Mesenchymal stem cell (in vitro differentiated cells and primary cell): ENCODE measurements at regions not wholly inside any gene's neighbourhood (a gene's known extent, or its start where the extent isn't known, plus 50 kb on each side); places are given as distances from the start of the nearest gene placed in this dataset.

Experiments
- DNase-seq: peaks from one replicate; pipeline ENCODE4 v3.0.0-alpha.2; 2013
- H2AFZ ChIP-seq: one replicate; pipeline ENCODE4 v1.6.1; 2013; ENCODE audit warnings: low read depth, mild to moderate bottlenecking, control low read depth, inconsistent platforms, low read length, moderate library complexity
- H2AK5ac ChIP-seq: 2 replicates; pipeline ENCODE4 v1.6.1; 2013; ENCODE audit warnings: low read length, moderate library complexity, mild to moderate bottlenecking, inconsistent platforms; ENCODE audit not compliant: severe bottlenecking
- H2BK120ac ChIP-seq: one replicate; pipeline ENCODE4 v1.6.1; 2013; ENCODE audit warnings: low read depth, mild to moderate bottlenecking, inconsistent platforms, low read length, moderate library complexity
- H2BK12ac ChIP-seq, 2 experiments: one replicate each; pipeline ENCODE4 v1.6.1; 2013; ENCODE audit warnings: inconsistent platforms in 2 of 2, low read length in 2 of 2, mild to moderate bottlenecking in 2 of 2, moderate library complexity in 2 of 2, control low read depth in 1 of 2
- H2BK15ac ChIP-seq: one replicate; pipeline ENCODE4 v1.6.1; 2013; ENCODE audit warnings: mild to moderate bottlenecking, low read depth, inconsistent platforms; ENCODE audit not compliant: poor library complexity, severe bottlenecking
- H2BK5ac ChIP-seq: 2 replicates; pipeline ENCODE4 v1.6.1; 2013; ENCODE audit warnings: low read depth, mild to moderate bottlenecking, low read length, control low read depth, inconsistent platforms; ENCODE audit not compliant: poor library complexity, severe bottlenecking
- H3K14ac ChIP-seq, 2 experiments: one replicate each; pipeline ENCODE4 v1.6.1; 2013; ENCODE audit warnings: inconsistent platforms in 2 of 2, low read length in 2 of 2, control low read depth in 1 of 2, mild to moderate bottlenecking in 1 of 2, moderate library complexity in 1 of 2
- H3K18ac ChIP-seq, 2 experiments: one replicate each; pipeline ENCODE4 v1.6.1; 2013; ENCODE audit warnings: inconsistent platforms in 2 of 2, low read length in 2 of 2, control low read depth in 1 of 2, low read depth in 1 of 2, mild to moderate bottlenecking in 1 of 2
- H3K23ac ChIP-seq, 2 experiments: one replicate each; pipeline ENCODE4 v1.6.1; 2013; ENCODE audit warnings: inconsistent platforms in 2 of 2, low read length in 2 of 2, mild to moderate bottlenecking in 2 of 2, moderate library complexity in 2 of 2, control low read depth in 1 of 2
- H3K27ac ChIP-seq: 2 replicates; pipeline ENCODE4 v1.5.1; 2013; ENCODE audit warnings: mild to moderate bottlenecking, moderate library complexity, low read length, control low read depth, inconsistent platforms; ENCODE audit not compliant: poor library complexity, severe bottlenecking
- H3K27me3 ChIP-seq, 2 experiments: 2 replicates each; pipeline versions ENCODE4 v1.6.1 to v1.7.0; 2013; ENCODE audit warnings: low read length in 2 of 2, mild to moderate bottlenecking in 2 of 2, moderate library complexity in 2 of 2, control low read depth in 1 of 2, inconsistent platforms in 1 of 2; ENCODE audit not compliant: control insufficient read depth in 1 of 2, insufficient read depth in 1 of 2
- H3K36me3 ChIP-seq, 2 experiments: 2 replicates each; pipeline versions ENCODE4 v1.6.1 to v1.7.0; 2013; ENCODE audit warnings: low read length in 2 of 2, control low read depth in 1 of 2, inconsistent platforms in 1 of 2, low read depth in 1 of 2, mild to moderate bottlenecking in 1 of 2; ENCODE audit not compliant: insufficient read depth in 2 of 2, control insufficient read depth in 1 of 2
- H3K4ac ChIP-seq, 2 experiments: one replicate each; pipeline ENCODE4 v1.6.1; 2013; ENCODE audit warnings: inconsistent platforms in 2 of 2, low read length in 2 of 2, mild to moderate bottlenecking in 2 of 2, moderate library complexity in 2 of 2, control low read depth in 1 of 2, low read depth in 1 of 2
- H3K4me1 ChIP-seq: 2 replicates; pipeline ENCODE4 v1.6.1; 2013; ENCODE audit warnings: low read depth, low read length, control low read depth; ENCODE audit not compliant: control insufficient read depth, insufficient read depth
- H3K4me2 ChIP-seq: 2 replicates; pipeline ENCODE4 v1.6.1; 2013; ENCODE audit warnings: low read length, mild to moderate bottlenecking, inconsistent platforms; ENCODE audit not compliant: poor library complexity, severe bottlenecking
- H3K4me3 ChIP-seq, 2 experiments: 2 replicates each; pipeline versions ENCODE4 v1.5.1 to v1.7.0; 2013; ENCODE audit warnings: low read length in 2 of 2, mild to moderate bottlenecking in 2 of 2, control low read depth in 1 of 2, low read depth in 1 of 2; ENCODE audit not compliant: insufficient read depth in 1 of 2
- H3K79me1 ChIP-seq: replicated peaks from 2 replicates; pipeline ENCODE4 v1.6.1; 2013; ENCODE audit warnings: mild to moderate bottlenecking, control low read depth, low read length, inconsistent platforms; ENCODE audit not compliant: poor library complexity, severe bottlenecking
- H3K9ac ChIP-seq: 2 replicates; pipeline ENCODE4 v1.7.0; 2013; ENCODE audit warnings: mild to moderate bottlenecking, low read length, moderate library complexity
- H3K9me3 ChIP-seq: 2 replicates; pipeline ENCODE4 v1.7.0; 2013; ENCODE audit warnings: mild to moderate bottlenecking, low read length; ENCODE audit not compliant: control insufficient read depth
- H4K8ac ChIP-seq: one replicate; pipeline ENCODE4 v1.6.1; 2013; ENCODE audit warnings: inconsistent platforms, mild to moderate bottlenecking, low read length, moderate library complexity
- H4K91ac ChIP-seq: one replicate; pipeline ENCODE4 v1.6.1; 2013; ENCODE audit warnings: mild to moderate bottlenecking, low read length, inconsistent platforms
- WGBS: methylation state at CpG from one replicate; pipeline ENCODE4 v1.1.7; 2013; ENCODE audit warnings: mixed read lengths; 5-methylcytosine and 5-hydroxymethylcytosine counted together

- H3K4me3 ChIP-seq: no peak overlapping the region
- no peak overlapping the region for H2AFZ ChIP-seq
- H3K4me2 ChIP-seq: peak overlapping the region; percentile 12
- H3K27ac ChIP-seq: peak overlapping the region; percentile 2
- no peaks in the 10 kb centered on the region for H3K36me3 ChIP-seq
- no peak overlapping the region for H2BK15ac ChIP-seq
- no peak overlapping the region for H2BK12ac ChIP-seq
- no peak overlapping the region for H3K9ac ChIP-seq
- no peak overlapping the region for H3K14ac ChIP-seq
- no peaks in the 10 kb centered on the region for H3K27me3 ChIP-seq
- DNase-seq: peak; percentile 54
- H2AK5ac ChIP-seq: no peak overlapping the region
- H4K91ac ChIP-seq: no peak overlapping the region
- H3K79me1 ChIP-seq: no peaks in the 10 kb centered on the region
- H3K4ac ChIP-seq: no peak overlapping the region
- H2BK5ac ChIP-seq: no peak overlapping the region
- 65% methylated on average over 3 of the region's 4 CpGs for WGBS
- no peak overlapping the region for H3K18ac ChIP-seq
- no peak overlapping the region for H2BK120ac ChIP-seq
- H4K8ac ChIP-seq: no peak overlapping the region
- H3K9me3 ChIP-seq: peaks cover 11% of the 10 kb centered on the region
- H3K4me1 ChIP-seq: peaks cover 7% of the 10 kb centered on the region
- no peak overlapping the region for H3K23ac ChIP-seq
Observed at GRCh38 chr13:97068151-97068550, 73.9 kb upstream of the OXGR1 start.

GRCh38 chr13:97069050-97069815 is 75.0 kb upstream of the OXGR1 start:
- no peak overlapping the region for H3K4me2 ChIP-seq
- H2BK120ac ChIP-seq: no peak overlapping the region
- H2AK5ac ChIP-seq: no peak overlapping the region
- no peak overlapping the region for H3K23ac ChIP-seq
- no peak overlapping the region for H3K18ac ChIP-seq
- H3K9ac ChIP-seq: no peak overlapping the region
- H3K4me3 ChIP-seq: no peak overlapping the region
- H3K27me3 ChIP-seq: no peaks in the 10 kb centered on the region
- no peak overlapping the region for H4K8ac ChIP-seq
- H3K36me3 ChIP-seq: no peaks in the 10 kb centered on the region
- DNase-seq: no peak
- no peak overlapping the region for H4K91ac ChIP-seq
- WGBS: 86% methylated on average over 6 of the region's 8 CpGs
- H3K4ac ChIP-seq: no peak overlapping the region
- no peak overlapping the region for H2BK5ac ChIP-seq
- no peak overlapping the region for H3K27ac ChIP-seq
- no peak overlapping the region for H3K14ac ChIP-seq
- H2AFZ ChIP-seq: no peak overlapping the region
- H3K9me3 ChIP-seq: peaks cover 20% of the 10 kb centered on the region
- H3K79me1 ChIP-seq: no peaks in the 10 kb centered on the region
- H3K4me1 ChIP-seq: peaks cover 7% of the 10 kb centered on the region
- peak overlapping the region; percentile 36 for H2BK15ac ChIP-seq
- H2BK12ac ChIP-seq: no peak overlapping the region

GRCh38 chr13:97072297-97072696 is 78.0 kb upstream of the OXGR1 start:
- Histone ChIP-seq H2BK120ac (no peak overlapping the region), H3K9me3 (peaks cover 34% of the 10 kb centered on the region), H3K18ac (no peak overlapping the region), H3K27ac (no peak overlapping the region), H2AFZ (no peak overlapping the region), H2AK5ac (no peak overlapping the region), H3K14ac (no peak overlapping the region), H4K8ac (no peak overlapping the region), H2BK5ac (no peak overlapping the region), H2BK15ac (no peak overlapping the region), H3K23ac (no peak overlapping the region), H3K4ac (no peak overlapping the region), H3K79me1 (no peaks in the 10 kb centered on the region), H3K4me3 (no peak overlapping the region), H3K36me3 (no peaks in the 10 kb centered on the region), H3K9ac (no peak overlapping the region), H3K4me2 (no peak overlapping the region), H2BK12ac (no peak overlapping the region), H3K27me3 (no peaks in the 10 kb centered on the region), H4K91ac (no peak overlapping the region), H3K4me1 (peaks cover 7% of the 10 kb centered on the region)
- no CpG with 5 or more reads among the region's 2 CpGs for WGBS
- DNase-seq: no peak

- H3K9ac ChIP-seq: no peak overlapping the region
- H3K9me3 ChIP-seq: peaks cover 34% of the 10 kb centered on the region
- WGBS: no CpG with 5 or more reads among the region's 1 CpG
- H2AFZ ChIP-seq: no peak overlapping the region
- H3K23ac ChIP-seq: no peak overlapping the region
- no peak overlapping the region for H3K27ac ChIP-seq
- H3K4me1 ChIP-seq: no peaks in the 10 kb centered on the region
- no peak overlapping the region for H3K14ac ChIP-seq
- no peak overlapping the region for H2BK15ac ChIP-seq
- H3K36me3 ChIP-seq: no peaks in the 10 kb centered on the region
- no peak overlapping the region for H3K18ac ChIP-seq
- H3K4ac ChIP-seq: no peak overlapping the region
- H3K27me3 ChIP-seq: no peaks in the 10 kb centered on the region
- no peak overlapping the region for H2AK5ac ChIP-seq
- no peak overlapping the region for H2BK5ac ChIP-seq
- no peak overlapping the region for H4K8ac ChIP-seq
- no peak overlapping the region for H2BK12ac ChIP-seq
- H3K79me1 ChIP-seq: no peaks in the 10 kb centered on the region
- DNase-seq: no peak
- no peak overlapping the region for H4K91ac ChIP-seq
- H2BK120ac ChIP-seq: no peak overlapping the region
- H3K4me2 ChIP-seq: no peak overlapping the region
- no peak overlapping the region for H3K4me3 ChIP-seq
Observed at GRCh38 chr13:97074618-97075017, 80.3 kb upstream of the OXGR1 start.
